Activated CD4-positive, alpha-beta T cell treated with anti-CD3 and anti-CD28 coated beads, Interleukin-2, Interleukin-6, amounts not matched to agents 100 ng/mL and 50 ng/mL, durations not matched to agents 16 hours and 8 hours (primary cell): ENCODE measurements at regions not wholly inside any gene's neighbourhood (a gene's known extent, or its start where the extent isn't known, plus 50 kb on each side); places are given as distances from the start of the nearest gene placed in this dataset.
"Not testable (repeated sequence)": the region's sequence is repeated elsewhere in the genome, so short reads cannot be mapped to it uniquely, and the experiment has no call there.

ENCODE experiments used
- DNase-seq: peaks from one replicate; pipeline ENCODE4 v3.0.0-alpha.2; 2020

DNA sequence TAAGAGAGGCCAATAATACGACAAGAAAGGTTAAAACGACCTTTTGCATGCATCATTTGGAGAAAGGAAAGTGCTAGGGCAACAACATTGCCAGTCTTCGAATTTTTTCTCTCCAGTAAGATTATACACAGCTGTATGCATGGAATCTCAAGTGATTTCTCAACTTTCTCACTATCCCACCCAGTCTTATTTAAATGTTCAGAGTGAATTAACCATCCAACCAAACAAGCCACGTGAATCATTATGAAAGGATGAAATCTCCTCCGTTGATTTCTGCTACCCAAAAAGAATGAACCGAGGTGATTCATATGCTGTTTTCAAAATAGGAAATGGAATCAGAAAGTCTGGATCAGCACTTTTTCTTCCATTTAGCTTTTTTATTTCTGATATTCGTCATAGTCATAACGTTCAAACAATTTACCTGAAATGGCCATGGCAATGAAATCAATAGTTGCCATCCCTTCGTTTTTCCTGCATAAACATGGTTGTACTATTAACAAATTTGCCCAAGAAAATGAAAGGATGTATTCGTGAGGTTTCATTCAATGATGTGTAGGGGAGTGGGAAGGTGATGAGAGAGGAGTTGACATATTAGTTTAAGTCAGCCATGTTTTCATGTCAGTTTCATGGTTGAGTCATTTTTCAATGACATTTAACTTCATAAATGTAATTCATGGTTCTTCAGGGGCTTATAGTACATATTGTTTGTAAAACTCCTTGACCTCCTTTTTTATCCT is 170.9 kb upstream of the WWC1 start:
- DNase-seq = no peak

- DNase-seq = no peak
Observed at GRCh38 chr5:168121138-168121494, 170.3 kb upstream of the WWC1 start.

- peak; percentile 1 for DNase-seq
Observed at GRCh38 chr5:168123631-168124528, 167.6 kb upstream of the WWC1 start.

- DNase-seq = no peak
Observed at GRCh38 chr5:168125445-168126199, 165.8 kb upstream of the WWC1 start.

GRCh38 chr5:168126606-168127005 is 164.8 kb upstream of the WWC1 start:
- DNase-seq = no peak

DNA sequence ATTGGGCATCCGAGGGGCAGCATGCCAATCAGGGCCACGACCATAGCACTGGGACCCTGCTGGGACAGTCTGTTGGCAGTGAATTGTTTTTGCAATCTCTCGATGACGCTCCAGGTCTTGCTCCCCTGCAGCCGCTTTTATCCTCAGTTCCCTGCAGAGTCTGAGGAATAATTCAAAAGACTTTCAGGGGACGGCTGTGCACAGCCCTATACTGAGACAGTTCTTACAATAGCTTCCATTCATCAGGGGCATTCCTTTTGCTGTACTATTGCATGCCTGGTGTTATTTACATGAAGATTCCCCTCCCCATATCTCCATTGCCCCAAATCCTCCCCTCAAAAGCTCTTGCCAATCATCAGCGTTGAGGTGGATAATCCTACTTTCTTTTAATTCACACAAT is 163.3 kb upstream of the WWC1 start:
- DNase-seq = no peak

DNA sequence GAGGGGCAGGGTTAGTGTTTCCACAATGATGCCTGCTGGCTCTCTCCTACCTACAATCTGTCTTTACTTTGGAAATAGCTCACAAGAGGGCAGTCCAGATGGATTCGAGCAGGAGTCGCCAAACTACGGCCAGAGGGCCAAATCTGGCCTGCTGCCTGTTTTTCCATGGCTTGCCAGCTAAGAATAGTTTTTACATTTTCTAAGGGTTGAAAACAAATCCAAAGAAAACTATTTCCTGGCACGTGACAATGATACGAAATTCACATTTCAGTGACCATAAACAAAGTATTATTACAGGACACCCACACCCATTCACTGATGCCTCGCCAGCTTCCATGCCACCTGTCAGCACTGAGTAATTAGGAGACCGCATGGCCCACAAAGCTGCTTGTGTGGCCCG is 162.9 kb upstream of the WWC1 start:
- DNase-seq = no peak

DNA sequence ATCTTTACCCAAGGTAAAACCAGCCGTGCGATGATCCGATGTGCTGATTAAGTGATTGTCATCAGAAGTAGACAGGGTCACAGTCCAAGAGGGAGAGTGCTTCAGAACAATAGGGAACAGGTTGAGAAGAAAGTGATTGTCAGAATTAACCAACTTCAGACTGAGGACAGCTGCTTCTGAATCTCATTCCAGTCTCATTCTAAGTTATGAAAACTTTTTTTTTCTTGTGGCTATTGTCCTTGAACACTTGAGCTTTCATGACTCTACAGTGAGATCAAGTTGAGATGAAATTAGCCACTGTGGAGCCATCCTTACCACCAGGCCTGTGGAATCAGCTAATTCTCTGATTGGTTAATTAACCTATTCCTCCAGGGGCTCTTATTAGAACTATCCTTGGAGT is 159.9 kb upstream of the WWC1 start:
- DNase-seq = no peak

DNA sequence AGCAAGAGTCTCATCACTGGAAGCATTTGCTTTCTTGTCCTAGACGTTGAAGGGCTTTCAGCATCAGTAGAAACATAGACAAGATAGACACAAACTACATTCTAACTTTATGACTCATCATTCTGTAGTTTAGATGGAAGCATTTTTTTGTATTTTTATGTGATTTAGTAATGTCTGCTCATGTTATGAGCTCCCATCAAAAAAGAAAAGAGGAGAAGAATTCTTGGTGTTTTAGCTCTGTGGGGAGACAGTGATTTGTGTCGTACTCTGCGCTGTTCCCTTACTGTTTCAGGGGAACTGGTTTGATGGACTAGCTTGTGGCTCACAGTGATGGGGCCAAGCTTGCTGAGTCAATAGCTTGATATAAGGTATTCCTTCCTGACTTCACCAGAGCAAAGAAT is 159.2 kb upstream of the WWC1 start:
- DNase-seq = no peak

DNA sequence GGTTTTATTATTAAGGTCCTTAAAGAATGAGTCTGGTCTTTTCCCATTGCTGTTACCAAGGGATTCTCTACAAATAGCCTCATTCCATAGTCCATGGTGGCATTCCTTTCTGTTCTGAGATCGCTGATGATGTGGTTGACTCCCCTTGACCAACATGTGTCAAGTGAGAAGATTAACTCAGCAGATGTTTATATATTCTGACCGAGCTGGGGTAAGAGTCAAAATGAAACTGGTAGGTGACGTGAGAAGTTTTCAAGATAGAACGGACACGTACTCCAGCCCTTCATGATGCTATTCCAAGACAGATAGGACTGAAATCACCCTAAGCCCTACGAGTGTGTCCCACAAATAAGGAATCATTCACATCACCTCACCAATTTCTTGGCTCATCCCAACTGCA is 155.5 kb upstream of the WWC1 start:
- peak; percentile 14 for DNase-seq

DNA sequence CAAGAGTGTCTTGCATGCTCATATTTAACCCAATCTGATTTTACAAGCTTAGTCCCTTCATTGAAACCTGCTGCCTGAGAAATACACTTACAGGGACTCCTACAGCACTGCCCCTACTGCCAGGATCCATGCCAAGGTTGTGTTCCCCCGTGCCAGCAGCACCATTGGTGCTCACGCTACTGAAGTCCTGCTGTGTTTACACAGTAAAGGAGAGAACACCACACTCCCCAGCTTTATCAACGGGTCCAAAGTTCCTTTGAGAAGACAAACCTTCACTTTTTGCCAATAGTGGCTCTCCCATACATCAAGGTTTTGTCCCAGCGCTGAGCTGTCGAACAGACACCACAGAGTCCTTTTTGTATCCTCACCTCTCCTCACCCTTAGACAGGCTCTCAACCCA is 155.1 kb upstream of the WWC1 start:
- no peak for DNase-seq

- DNase-seq = no peak
Observed at GRCh38 chr5:168137265-168137664, 154.2 kb upstream of the WWC1 start.

GRCh38 chr5:168140241-168140640 is 151.2 kb upstream of the WWC1 start:
- no peak for DNase-seq

DNA sequence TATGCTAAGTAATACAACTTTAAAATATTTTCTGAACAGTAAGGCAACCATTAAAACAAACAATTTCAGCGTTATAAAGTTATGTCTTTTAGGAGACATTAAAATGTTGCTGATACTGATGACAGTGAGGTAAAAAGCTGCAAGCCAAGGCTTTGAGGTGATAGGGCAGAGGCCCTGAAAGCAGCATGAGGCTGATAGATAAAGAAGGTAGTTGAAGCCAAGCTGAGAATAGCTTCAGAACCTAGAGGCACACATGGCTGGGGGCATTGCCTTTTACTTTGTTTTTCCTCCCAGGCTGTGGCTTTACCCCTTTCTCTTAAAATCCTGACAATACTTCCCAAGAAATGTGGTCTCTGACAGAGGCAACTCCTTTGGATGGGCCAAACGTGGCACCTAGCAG is 149.0 kb upstream of the WWC1 start:
- DNase-seq = no peak

DNA sequence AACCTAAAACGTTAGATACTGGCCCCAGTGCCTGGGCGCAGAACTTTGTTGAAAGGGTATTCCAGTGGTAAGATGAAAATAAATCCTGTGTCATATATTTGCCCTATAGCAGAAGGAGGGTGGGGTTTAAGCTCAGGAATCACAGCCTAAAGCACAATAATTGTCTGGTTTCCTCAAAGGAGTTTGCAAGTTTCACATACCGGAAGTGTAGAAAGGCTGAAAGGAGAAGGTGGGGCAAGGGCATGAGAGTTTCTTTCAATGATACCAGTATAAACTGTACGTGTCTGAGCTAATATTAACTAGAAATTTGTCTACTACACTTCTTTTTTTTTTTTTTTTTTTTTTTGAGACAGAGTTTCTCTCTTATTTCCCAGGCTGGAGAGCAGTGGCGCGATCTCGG is 147.9 kb upstream of the WWC1 start:
- not testable (repeated sequence) for DNase-seq

DNA sequence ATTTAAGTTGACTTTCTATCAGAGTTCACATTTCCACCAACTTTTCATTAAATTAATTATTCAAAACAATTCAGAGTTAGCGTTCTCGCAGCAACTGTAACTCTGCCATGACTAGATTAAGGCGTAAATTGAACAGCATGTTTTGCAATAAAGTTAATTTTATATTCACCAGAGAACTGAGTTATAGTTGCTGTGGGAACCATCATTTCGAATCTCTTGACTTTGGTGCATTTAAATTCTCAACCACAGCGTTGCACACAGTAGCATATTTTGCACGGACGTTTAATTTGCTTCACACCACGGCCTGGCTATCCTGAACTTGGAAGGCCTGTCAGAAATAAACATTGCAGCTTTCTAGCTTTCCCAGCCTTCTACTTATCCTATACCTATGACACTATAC is 144.3 kb upstream of the WWC1 start:
- no peak for DNase-seq

DNA sequence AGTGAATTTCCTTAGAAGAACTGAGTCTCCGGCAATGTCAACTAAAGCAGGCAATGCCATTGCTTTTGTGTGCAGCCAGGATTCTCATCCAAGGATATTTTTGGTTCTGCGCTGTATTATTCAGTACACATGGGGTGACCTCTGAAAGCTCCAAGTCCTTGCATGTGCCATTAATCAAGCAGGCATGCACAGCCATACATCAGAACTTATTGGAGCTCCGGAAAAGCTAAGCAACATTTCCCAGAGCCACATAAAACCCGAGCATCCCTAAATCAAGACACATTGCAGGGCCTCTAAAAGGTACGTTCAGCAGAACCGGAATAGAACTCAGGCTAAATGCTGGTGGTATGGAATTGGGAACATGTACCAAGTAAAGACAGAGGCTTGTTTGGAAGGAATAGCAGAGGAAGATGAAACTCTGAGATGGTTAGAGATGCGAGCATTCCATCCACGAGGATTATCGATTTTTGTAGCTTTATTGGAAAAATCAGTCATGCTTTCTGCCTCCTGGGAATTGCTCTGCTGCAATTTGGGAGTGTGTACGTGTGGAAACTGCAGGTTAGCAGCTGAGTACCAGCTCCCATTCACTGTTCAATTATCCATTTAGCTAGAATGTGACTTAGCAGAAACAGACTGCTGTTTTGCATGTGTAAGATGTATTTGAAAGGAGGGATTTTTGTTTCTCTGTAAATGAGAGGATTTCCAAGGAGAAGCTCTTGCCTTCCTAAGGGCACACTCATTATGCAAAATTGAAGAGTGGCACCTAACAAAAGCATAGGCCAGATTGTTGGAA is 143.7 kb upstream of the WWC1 start:
- no peak for DNase-seq

GRCh38 chr5:168151041-168151440 is 140.4 kb upstream of the WWC1 start:
- DNase-seq = no peak

DNA sequence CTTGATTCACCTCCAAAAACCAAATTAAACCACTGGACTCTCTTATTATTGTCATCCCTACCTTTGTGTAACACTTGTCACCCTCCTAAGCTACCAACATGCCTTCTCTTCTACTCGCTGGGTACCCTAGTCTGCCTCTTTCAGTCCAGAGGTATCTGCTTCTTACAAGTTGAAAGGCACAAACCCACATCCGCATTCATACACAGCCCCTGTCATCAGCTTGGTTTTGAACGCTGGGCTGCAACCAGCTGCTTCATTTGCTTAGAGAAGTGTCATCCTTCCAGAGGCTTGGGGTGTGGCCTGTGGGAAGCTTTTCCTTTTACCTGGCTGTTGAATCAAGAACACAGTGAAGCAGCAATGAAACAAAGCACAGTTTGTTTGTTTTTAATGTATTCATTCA is 138.8 kb upstream of the WWC1 start:
- no peak for DNase-seq

DNA sequence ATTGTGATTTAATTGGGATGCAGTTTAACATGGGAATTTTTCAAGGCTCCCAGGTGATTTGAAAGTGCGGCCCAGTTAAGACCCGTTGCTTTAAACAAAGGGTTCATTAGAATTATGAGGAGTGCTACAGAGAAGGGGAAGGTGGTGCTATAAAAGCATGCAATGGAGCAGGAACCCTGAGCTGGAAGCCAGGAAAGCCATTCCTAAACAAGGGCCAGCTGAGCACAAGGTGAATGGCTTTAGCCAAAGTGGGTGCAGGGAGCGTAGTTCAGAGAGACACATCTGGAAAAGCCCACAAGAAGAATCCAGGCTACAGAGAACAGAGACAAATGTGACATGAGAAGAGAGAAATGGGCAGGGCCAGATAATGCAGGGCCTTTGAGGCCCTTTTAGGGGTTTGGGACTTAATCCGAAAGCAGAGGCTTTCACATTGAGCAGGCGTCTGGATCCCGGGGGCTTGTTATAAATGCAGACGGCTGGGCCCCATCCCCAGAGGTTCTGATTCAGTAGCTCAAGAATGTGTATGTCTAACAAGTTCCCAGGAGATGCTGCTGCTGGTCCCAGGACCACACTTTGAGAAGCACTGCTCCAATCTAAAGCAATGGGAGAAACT is 138.1 kb upstream of the WWC1 start:
- no peak for DNase-seq

GRCh38 chr5:168153876-168154270 is 137.6 kb upstream of the WWC1 start:
- DNase-seq = no peak

DNA sequence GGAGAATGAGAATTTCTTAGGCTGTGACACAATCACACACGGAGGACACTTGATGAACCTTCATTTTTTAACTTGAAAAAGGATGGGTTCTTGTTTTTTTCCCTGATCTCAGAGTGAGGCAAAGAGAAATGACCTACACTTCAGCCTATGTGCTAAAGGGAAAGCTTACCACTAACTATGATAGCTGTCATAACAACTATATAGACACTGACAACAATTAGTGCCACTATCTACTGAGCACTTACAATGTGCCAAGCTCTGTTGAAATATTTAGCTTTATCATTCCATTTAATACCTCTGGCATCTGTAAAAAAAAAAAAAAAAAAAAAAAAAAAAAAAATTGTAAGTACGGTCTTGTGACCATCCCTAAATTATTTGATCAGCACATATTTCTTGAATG is 135.9 kb upstream of the WWC1 start:
- DNase-seq = no peak
